ENCODE measurements at regions not wholly inside any gene's neighbourhood (a gene's known extent, or its start where the extent isn't known, plus 50 kb on each side); places are given as distances from the start of the nearest gene placed in this dataset.
"Not testable (repeated sequence)": the region's sequence is repeated elsewhere in the genome, so short reads cannot be mapped to it uniquely, and the experiment has no call there.

DNA sequence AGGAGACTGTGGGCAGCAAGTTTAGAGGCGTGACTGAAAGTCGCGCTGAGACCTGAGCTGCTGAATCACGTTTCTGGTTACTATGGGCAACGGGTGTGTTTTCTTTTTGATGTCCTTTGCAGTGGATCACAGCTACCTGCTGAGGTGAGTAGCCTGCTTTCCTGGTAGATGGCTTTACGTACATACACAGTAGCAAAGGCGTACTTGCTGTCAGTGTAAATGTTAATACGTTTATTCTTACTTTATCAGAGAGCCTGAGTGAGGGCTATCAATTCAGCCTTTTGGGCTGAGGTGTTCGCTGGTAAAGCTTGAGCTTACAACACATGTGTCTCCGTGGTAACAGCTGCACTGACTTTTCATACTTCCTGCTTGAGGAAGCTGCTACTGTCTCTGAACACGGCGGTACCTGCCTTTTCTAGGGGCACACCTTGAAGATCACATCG, 165.1 kb upstream of the CCZ1B start:
- peak overlapping the region; percentile 33 for H3K4me3 ChIP-seq (ENCODE audit: low read length)
- not testable (repeated sequence) for H3K9ac ChIP-seq (ENCODE audit: low read length); H3K36me3 ChIP-seq (ENCODE audit: control insufficient read depth, insufficient read depth, low read length, severe bottlenecking); DNase-seq (ENCODE audit: low read depth); H3K9me3 ChIP-seq (ENCODE audit: control insufficient read depth, low read length); H3K27me3 ChIP-seq (replicated peaks; ENCODE audit: control insufficient read depth, insufficient read depth, low read length); H3K4me1 ChIP-seq (ENCODE audit: control insufficient read depth, insufficient read depth, low read length)

DNA sequence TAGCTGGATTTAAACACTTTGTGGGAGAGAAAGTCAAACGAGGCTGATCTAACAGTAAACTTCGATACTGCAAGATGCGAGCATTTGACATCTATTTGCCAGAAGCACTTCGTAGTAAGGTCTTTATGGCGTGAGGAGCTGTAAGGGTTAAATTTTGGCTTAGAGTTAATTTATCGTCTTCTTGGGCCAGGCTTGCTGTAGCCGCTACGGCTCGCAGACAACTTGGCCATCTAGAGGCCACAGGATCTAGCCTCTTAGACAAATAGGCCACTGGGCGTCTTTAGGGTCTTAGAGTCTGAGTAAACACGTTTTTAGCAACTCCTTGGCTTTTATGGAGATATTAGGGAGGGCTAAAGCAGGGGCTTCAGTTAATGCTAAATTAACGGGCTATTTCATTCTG, 165.6 kb upstream of the CCZ1B start:
- not testable (repeated sequence) for H3K4me1 ChIP-seq (ENCODE audit: control insufficient read depth, insufficient read depth, low read length); H3K36me3 ChIP-seq (ENCODE audit: control insufficient read depth, insufficient read depth, low read length, severe bottlenecking); H3K27me3 ChIP-seq (replicated peaks; ENCODE audit: control insufficient read depth, insufficient read depth, low read length); H3K9me3 ChIP-seq (ENCODE audit: control insufficient read depth, low read length); DNase-seq (ENCODE audit: low read depth); H3K9ac ChIP-seq (ENCODE audit: low read length)
- H3K4me3 ChIP-seq (ENCODE audit: low read length), result peak overlapping the region; percentile 33

DNA sequence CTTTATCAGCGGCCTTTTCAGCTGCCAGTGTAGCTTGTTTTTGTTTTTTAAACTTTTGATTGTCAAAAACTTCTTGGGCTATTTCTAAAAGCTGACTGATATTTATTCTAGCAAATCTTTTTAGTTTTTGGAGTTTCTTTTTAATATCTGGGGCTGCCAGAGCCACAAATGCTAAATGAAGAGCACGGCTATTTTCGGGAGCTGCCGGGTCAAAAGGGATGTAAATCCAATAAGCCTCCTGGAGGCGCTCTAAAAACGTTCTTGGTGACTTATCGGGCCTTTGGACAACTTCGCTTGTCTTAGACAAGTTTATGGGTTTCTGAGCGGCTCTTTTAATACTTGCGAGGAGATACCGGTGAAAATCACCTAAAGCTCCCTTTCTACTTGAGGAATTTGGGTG, 166.1 kb upstream of the CCZ1B start:
- H3K9ac ChIP-seq (ENCODE audit: low read length); H3K4me3 ChIP-seq (ENCODE audit: low read length); H3K9me3 ChIP-seq (ENCODE audit: control insufficient read depth, low read length); H3K36me3 ChIP-seq (ENCODE audit: control insufficient read depth, insufficient read depth, low read length, severe bottlenecking); DNase-seq (ENCODE audit: low read depth); H3K27me3 ChIP-seq (replicated peaks; ENCODE audit: control insufficient read depth, insufficient read depth, low read length); H3K4me1 ChIP-seq (ENCODE audit: control insufficient read depth, insufficient read depth, low read length): not testable (repeated sequence)

DNA sequence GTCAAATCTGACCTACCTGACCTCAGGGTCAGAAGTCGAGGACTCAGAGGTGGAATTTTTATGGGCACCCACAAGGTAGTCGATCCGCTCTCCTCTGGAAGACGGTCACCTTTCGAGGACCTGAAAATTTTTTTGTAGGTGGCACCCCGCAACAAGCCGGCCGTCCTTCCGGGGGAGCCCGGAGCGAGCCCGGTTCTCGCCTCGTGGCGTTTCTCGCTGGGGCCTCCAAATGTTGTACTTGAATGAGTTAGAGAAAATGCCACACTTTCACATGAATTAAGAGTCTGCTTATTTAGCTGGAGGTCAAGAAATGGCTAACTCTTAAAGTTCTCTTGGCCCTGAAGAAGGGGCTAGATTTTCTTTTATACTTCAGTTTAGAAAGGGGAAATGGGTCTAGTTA, 169.0 kb upstream of the CCZ1B start:
- H3K4me3 ChIP-seq (ENCODE audit: low read length); H3K9me3 ChIP-seq (ENCODE audit: control insufficient read depth, low read length); H3K27me3 ChIP-seq (replicated peaks; ENCODE audit: control insufficient read depth, insufficient read depth, low read length); H3K4me1 ChIP-seq (ENCODE audit: control insufficient read depth, insufficient read depth, low read length); H3K9ac ChIP-seq (ENCODE audit: low read length); DNase-seq (ENCODE audit: low read depth); H3K36me3 ChIP-seq (ENCODE audit: control insufficient read depth, insufficient read depth, low read length, severe bottlenecking): not testable (repeated sequence)

DNA sequence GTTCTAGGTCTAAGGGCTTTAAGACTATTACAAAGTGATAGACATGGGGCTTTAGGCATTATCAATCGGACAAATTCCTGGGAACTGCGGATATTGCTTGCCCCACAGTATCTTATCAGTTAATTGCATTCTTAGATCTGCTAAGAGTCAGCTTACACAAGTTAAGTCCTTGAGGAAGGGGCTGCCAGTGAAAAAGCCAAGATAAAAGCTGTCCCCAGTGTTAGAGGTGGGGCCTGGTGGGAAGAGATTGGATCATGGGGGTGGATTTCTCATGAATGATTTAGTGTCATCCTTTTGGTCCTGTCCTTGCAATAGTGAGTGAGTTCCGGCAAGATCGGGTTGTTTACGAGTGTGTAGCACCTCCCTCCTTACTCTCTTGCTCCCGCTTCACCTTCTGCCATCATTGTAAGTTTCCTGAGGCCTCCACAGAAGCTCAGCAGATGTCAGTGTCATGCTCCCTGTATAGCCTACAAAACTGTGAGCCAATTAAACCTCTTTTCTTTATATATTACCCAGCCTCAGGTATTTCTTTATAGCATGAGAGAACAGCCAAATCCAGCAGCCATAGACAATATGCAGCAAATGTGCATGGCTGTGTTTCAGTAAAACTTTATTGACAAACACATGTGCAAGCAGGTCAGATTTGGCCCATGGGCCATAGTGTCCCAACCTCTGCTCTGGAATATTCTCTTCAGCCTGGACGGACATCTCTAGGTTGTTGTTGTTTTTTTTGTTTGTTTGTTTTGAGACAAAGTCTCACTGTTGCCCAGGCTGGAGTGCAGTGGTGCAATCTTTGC, 169.6 kb upstream of the CCZ1B start:
- not testable (repeated sequence) for H3K36me3 ChIP-seq (ENCODE audit: control insufficient read depth, insufficient read depth, low read length, severe bottlenecking); H3K9ac ChIP-seq (ENCODE audit: low read length); DNase-seq (ENCODE audit: low read depth); H3K27me3 ChIP-seq (replicated peaks; ENCODE audit: control insufficient read depth, insufficient read depth, low read length); H3K4me1 ChIP-seq (ENCODE audit: control insufficient read depth, insufficient read depth, low read length); H3K4me3 ChIP-seq (ENCODE audit: low read length)
- H3K9me3 ChIP-seq (ENCODE audit: control insufficient read depth, low read length), result peaks cover 10% of the 10 kb centered on the region

DNA sequence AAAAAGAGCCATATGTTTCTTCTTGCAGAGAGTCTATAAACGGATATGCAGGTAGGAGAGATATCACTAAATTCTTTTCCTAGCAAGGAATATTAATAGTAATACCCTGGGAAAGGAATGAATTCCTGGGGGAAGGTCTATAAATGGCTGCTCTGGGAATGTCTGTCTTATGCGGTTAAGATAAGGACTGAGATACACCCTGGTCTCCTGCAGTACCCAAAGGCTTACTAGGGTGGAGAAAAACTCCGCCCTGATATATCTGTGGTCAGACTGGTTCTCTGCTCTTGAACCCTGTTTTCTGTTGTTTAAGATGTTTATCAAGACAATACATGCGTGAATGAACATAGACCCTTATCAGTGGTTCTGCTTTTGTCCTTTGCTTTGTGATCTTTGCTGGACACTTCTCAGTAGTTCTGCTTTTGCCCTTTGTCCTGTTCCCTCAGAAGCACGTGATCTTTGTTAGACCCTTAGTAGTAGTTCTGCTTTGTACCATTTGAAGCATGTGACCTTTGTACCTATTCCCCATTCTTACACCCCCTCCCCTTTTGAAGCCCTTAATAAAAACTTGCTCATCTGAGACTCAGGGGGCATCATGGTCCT, 173.1 kb upstream of the CCZ1B start:
- peaks cover 10% of the 10 kb centered on the region for H3K9me3 ChIP-seq (ENCODE audit: control insufficient read depth, low read length)
- not testable (repeated sequence) for H3K36me3 ChIP-seq (ENCODE audit: control insufficient read depth, insufficient read depth, low read length, severe bottlenecking); H3K9ac ChIP-seq (ENCODE audit: low read length); H3K27me3 ChIP-seq (replicated peaks; ENCODE audit: control insufficient read depth, insufficient read depth, low read length); H3K4me3 ChIP-seq (ENCODE audit: low read length); DNase-seq (ENCODE audit: low read depth); H3K4me1 ChIP-seq (ENCODE audit: control insufficient read depth, insufficient read depth, low read length)

DNA sequence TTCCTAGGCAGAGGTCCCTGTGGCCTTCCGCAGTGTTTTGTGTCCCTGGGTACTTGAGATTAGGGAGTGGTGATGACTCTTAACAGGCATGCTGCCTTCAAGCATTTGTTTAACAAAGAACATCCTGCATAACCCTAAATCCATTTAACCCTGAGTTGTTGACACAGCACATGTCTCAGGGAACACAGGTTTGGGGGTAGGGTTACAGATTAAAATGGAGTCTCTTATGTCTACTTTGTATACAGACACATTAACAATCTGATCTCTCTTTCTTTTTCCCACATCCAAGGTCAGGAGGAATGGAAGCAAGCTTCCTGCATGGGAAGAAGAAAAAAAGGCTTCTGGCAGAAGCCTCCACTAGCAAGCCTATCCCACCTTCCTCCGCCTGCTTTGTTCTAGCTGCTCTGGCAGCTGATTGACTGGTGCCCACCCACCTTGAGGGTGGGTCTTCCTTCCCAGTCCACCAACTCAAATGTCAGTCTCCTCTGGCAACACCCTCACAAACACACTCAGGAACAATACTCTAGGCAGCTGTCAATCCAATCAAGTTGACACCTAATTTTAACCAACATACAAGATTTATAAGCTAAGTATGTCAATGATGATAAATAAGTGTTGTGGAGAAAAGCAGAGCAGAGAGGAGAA, 176.5 kb upstream of the CCZ1B start:
- no peak overlapping the region for H3K4me3 ChIP-seq (ENCODE audit: low read length)
- H3K9me3 ChIP-seq (ENCODE audit: control insufficient read depth, low read length), result peaks cover 10% of the 10 kb centered on the region
- H3K27me3 ChIP-seq (replicated peaks; ENCODE audit: control insufficient read depth, insufficient read depth, low read length), result no peaks in the 10 kb centered on the region
- no peaks in the 10 kb centered on the region for H3K4me1 ChIP-seq (ENCODE audit: control insufficient read depth, insufficient read depth, low read length)
- no peaks in the 10 kb centered on the region for H3K36me3 ChIP-seq (ENCODE audit: control insufficient read depth, insufficient read depth, low read length, severe bottlenecking)
- DNase-seq (ENCODE audit: low read depth), result no peak
- H3K9ac ChIP-seq (ENCODE audit: low read length), result no peak overlapping the region

DNA sequence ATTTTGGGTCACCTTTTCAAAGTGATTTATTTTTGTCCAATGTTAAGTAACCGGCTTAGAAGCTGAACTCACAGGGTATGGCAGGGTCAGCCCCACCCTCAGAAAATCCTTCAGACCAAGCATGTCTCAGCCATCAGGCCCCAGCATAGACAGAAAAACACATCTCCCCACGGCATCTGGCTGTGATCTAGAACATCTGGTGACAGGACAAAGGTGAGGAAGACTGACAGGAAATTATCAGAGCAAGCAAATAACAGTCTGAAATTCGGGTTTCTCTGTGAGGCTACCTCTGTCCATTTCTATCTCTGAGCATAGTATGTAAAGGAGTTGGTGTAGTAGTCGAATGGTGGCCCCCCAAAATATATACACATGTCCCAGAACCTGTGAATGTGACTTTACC, 177.0 kb upstream of the C1GALT1 start:
- H3K36me3 ChIP-seq (ENCODE audit: control insufficient read depth, insufficient read depth, low read length, severe bottlenecking), result no peaks in the 10 kb centered on the region
- no peaks in the 10 kb centered on the region for H3K27me3 ChIP-seq (replicated peaks; ENCODE audit: control insufficient read depth, insufficient read depth, low read length)
- no peak overlapping the region for H3K9ac ChIP-seq (ENCODE audit: low read length)
- no peak for DNase-seq (ENCODE audit: low read depth)
- H3K4me3 ChIP-seq (ENCODE audit: low read length), result no peak overlapping the region
- H3K9me3 ChIP-seq (ENCODE audit: control insufficient read depth, low read length), result no peaks in the 10 kb centered on the region
- H3K4me1 ChIP-seq (ENCODE audit: control insufficient read depth, insufficient read depth, low read length), result no peaks in the 10 kb centered on the region

DNA sequence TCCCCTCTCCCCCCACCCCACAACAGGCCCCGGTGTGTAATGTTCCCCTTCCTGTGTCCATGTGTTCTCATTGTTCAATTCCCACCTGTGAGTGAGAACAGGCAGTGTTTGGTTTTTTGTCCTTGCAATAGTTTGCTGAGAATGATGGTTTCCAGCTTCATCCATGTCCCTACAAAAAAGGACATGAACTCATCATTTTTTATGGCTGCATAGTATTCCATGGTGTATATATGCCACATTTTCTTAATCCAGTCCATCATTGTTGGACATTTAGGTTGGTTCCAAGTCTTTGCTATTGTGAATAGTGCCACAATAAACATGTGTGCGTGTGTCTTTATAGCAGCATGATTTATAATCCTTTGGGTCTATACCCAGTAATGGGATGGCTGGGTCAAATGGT, 176.4 kb upstream of the C1GALT1 start:
- not testable (repeated sequence) for H3K4me3 ChIP-seq (ENCODE audit: low read length); H3K27me3 ChIP-seq (replicated peaks; ENCODE audit: control insufficient read depth, insufficient read depth, low read length); H3K9me3 ChIP-seq (ENCODE audit: control insufficient read depth, low read length); H3K36me3 ChIP-seq (ENCODE audit: control insufficient read depth, insufficient read depth, low read length, severe bottlenecking); H3K9ac ChIP-seq (ENCODE audit: low read length); H3K4me1 ChIP-seq (ENCODE audit: control insufficient read depth, insufficient read depth, low read length); DNase-seq (ENCODE audit: low read depth)

DNA sequence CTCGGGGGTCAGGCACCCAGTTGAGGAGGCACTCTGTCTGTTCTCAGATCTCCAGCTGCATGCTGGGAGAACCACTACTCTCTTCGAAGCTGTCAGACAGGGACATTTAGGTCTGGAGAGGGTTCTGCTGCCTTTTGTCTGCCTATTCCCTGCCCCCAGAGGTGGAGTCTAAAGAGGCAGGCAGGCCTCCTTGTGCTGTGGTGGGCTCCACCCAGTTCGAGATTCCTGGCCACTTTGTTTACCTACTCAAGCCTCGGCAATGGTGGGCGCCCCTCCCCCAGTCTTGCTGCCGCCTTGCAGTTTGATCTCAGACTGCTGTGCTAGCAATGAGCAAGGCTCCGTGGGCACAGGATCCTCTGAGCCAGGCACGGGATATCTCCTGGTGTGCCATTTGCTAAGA, 171.1 kb upstream of the C1GALT1 start:
- DNase-seq (ENCODE audit: low read depth); H3K4me1 ChIP-seq (ENCODE audit: control insufficient read depth, insufficient read depth, low read length); H3K27me3 ChIP-seq (replicated peaks; ENCODE audit: control insufficient read depth, insufficient read depth, low read length); H3K4me3 ChIP-seq (ENCODE audit: low read length); H3K9me3 ChIP-seq (ENCODE audit: control insufficient read depth, low read length); H3K9ac ChIP-seq (ENCODE audit: low read length); H3K36me3 ChIP-seq (ENCODE audit: control insufficient read depth, insufficient read depth, low read length, severe bottlenecking): not testable (repeated sequence)

DNA sequence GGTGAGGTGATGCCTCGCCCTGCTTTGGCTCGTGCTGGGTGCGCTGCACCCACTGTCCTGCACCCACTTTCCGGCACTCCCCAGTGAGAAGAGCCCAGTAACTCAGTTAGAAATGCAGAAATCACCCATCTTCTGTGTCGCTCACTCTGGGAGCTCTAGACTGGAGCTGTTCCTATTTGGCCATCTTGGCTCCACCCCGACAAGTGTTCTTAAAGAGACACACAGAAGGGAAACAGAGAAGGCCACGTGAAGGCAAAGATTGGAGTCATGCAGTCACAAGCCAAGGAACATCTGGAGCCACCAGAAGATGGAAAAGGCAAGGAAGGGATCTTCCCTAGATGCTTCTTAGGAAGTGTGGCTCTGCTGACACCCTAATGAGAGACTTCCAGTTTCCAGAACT, 170.6 kb upstream of the C1GALT1 start:
- H3K4me1 ChIP-seq (ENCODE audit: control insufficient read depth, insufficient read depth, low read length); H3K9ac ChIP-seq (ENCODE audit: low read length); H3K27me3 ChIP-seq (replicated peaks; ENCODE audit: control insufficient read depth, insufficient read depth, low read length); H3K4me3 ChIP-seq (ENCODE audit: low read length); DNase-seq (ENCODE audit: low read depth); H3K36me3 ChIP-seq (ENCODE audit: control insufficient read depth, insufficient read depth, low read length, severe bottlenecking); H3K9me3 ChIP-seq (ENCODE audit: control insufficient read depth, low read length): not testable (repeated sequence)

Measured in adipocyte (in vitro differentiated cells).